GM19043 (cell line): ENCODE measurements at regions not wholly inside any gene's neighbourhood (a gene's known extent, or its start where the extent isn't known, plus 50 kb on each side); places are given as distances from the start of the nearest gene placed in this dataset.
A peak's percentile ranks its signal among the peaks of the same experiment; 100 is the strongest.

Experiments
- ATAC-seq: cut with Tn5 transposase; IDR thresholded peaks from one replicate; pipeline ENCODE4 v1.9.1; 2021; ENCODE audit warnings: low read depth; ENCODE audit not compliant: unreplicated experiment

DNA sequence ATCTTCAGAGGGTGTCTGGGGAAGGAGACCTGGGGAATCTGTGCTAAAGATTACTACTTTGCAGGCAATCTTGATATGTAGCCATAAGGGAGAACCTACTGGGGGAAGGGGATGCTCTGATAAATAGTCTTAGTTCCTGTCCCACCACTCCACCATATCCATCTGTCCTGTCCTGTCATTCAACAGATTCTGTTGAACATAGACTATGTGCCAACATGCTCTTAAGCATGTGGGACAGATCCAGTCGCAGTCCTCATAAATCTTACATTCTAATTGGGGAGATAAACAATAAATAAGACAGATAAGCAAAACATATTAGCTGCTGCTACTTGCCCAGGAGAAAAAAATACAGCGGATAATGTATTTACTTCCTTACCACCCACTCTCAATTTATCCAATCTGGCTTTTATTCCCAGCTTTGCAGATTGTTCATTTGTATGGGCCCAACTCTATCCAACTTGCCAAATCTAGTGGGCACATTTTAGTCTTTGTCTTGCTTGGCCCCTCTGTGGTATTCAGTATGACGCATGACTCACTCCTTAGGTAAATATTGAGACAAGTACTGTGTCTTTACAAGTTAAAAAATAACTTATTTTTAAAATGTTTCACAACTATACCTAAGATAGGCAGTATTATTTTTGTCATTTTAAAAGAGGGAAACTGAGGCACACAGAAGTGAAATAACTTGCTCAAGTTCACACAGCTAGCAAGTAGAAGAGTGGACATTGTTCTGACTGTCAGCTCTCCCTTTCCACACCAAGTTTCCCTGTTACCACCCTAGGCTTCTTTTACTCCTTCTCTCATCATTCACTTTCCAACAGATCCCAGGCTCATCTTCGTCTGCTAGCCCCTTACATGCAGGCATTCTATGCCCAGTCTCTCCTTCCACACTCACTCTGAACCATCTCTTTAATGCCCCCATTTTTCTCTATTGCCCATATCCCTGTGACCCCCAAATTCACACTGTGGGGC, 133.6 kb upstream of the SESN3 start:
- no peak for ATAC-seq

DNA sequence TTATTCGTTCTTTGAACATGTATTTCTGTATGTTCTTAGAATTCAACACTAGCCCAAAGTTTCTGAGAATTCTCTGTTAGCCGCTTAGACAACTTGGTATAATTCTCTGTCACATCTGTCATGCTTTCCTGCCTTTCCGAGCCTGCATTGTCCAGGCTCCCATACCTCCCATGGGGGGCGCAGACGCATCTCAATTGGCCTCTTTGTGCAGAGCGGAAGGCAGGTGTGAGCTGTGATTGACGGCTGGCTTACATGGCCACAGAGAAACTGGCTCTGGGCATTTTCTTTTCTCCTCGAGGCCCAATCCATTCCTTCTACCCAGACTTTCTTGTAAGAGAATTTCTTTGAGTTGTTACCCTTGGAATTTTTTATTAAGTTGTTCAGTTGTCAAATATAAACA, 132.7 kb upstream of the SESN3 start:
- ATAC-seq = no peak

DNA sequence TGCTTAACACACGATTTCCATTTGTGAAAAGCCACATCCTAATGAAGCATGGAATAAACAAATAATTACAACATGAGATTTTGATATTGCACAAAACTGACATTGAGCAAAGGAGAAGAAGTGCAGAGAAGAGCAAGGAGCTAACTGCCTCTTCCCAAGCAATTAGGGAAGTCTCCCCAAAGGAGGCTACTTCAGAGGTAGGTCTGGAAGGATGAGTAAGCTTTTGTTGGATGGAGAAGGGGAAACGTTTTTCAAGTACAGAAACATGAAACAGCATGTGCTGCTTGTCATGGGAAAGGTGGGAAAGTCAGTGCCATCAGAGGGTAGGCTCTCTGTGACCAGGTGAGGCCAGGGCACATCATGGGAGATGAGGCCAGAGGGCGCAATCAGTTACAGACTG, 132.2 kb upstream of the SESN3 start:
- no peak for ATAC-seq

DNA sequence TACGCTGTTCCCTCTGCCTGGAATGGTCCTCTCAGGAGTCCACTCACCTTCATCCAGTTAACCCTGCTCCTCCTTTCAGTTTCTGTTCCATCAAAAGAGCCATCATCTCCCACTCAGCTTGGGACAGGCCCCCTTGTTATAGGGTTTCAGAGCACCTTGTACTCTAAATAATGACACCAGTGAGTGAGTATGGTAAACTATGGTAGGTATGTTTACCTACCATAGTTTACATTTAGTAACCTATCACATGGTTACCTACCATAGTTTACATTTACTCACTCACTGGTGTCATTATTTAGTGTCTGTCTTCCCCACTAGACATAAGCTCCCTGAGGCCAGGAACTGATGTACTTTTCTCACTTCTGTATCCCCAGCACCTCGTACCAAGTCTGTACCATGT, 130.2 kb upstream of the SESN3 start:
- no peak for ATAC-seq

DNA sequence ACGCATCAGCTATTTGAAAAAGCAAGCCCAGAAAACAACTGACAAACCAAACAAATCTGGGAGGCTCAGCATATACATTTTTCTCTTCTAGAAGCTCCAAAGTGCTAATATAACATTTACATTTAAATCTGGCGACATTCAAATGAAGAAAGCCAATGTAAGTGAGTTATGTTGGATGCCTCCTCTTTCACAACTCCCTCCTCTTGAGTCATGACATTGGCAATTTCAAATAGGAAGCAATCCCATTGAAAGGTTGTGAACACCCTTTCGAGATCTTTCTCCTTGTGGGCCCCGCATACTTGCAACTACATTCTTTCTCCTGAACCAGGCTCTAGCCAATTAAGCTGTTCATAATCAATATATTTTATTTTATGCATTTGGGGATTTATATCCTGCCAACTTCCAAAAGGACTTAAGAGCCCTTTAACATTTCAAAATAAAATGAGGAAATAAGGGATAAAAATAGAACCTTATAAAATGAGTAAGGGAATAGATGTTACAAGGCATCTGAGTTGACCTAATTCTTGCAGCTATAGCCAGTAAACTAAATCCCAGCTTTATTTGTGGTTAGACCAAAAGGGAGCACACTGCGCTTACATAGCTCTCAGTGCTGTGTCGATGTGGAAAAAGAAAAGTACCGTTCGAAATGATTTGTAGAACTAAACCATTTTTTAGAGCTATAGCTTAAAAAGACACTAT, 129.5 kb upstream of the SESN3 start:
- ATAC-seq = no peak

DNA sequence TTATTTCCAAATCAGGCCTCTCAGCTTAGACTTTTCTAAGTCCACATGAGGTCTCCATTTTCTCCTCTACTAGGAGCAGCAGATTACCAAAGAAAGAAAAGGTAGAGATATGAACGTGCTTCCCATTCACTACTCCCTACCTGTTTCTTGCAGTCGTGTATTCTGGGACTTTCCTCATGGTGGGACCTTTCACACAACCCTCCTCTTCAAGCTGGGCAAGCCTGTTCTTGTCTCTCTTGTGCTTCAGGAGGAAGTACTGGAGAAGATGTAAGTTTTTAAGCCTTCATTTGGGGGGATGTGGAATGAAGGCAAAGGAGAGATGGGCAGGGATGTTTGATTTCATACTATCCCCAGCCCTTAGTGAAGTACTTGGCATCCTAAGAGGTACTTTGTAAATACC, 128.8 kb upstream of the SESN3 start:
- ATAC-seq = no peak

DNA sequence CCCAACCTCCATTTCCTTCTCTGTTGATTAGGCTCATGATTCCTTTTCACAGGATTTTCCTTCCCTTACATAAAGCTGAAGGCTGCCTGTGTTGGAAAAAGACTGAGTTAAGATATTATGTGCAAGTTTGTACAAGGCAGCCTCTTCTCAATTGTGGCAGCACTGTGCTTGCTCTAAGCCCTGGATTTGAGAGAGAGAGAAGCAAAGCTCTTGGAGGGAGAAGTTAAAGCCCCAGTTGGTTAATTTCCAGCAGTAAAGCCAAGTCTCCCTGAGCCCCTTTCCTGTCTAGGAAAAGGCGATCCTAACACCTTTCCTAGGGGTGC, 128.3 kb upstream of the SESN3 start:
- ATAC-seq = no peak

DNA sequence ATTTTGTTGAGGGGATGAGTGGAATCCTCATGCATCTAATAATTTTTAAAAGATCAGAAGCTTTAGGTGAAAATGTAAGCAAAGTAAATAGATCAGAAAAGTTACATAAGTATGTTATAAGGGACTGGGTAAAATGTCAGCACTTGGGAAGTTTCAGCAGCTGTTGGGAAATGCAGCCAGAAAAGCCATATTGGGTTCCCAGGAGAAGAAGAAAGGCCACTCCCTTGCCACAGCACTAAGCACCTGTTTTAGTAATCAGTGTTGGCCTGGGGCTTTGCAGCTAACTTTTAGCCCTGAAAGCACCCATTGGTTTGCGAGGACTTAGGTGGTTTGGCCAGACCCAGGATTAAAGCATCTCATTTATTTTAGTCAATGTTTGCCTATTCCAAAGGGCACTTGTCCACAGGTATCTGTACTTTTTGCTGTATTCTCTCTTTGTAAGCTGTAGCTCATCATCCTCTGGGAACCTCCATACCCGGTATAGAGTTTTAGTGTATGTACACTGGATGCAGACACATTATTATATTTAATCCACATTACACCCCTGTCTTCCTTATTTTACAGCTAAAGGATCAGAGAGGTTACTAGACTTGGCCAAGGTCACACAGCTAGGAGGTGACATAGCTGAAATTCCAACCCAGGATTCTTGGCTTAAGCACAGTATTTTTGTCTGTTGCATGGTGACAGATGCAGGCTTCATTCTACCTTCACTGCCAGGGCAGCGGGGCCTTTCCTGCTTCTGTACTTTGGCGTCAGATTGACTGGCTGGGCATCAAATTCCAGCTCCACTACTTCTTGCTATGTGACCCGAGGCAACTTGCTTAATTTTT, 127.7 kb upstream of the SESN3 start:
- no peak for ATAC-seq

DNA sequence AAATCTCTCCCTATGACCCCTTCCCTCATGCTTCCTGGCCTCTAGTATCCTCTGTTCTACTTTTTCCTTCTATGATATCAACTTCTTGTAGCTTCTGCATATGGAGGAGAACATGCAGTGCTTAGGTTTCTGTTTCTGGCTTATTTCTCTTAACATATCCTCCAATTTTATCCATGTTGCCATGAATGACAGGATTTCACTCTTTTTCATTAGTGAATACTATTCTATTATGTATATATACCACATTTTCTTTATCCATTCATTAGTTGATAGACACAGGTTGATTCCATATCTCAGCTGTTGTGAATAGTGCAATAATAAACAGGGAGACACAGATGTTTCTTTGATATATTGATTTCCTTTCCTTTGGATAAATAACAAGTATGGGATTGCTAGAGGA, 123.3 kb upstream of the SESN3 start:
- no peak for ATAC-seq

DNA sequence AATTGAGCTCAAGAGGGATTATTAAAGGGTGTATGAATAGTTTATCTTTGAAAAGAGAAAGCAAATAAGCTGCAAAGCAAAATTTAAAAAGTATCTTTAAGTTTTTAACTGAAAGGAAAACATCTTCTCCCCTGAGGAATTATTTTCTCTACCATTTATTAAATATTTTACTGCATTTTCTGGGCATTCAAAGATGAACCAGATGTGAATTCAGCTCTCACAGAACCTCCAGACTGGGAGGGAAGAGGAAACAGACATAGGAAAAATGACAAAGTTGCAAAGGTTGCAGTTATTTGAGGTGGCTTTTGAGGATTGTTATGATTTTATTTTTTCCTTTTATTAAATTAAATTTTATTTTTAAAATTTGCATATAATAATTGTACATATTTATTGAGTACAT, 122.7 kb upstream of the SESN3 start:
- ATAC-seq = no peak

DNA sequence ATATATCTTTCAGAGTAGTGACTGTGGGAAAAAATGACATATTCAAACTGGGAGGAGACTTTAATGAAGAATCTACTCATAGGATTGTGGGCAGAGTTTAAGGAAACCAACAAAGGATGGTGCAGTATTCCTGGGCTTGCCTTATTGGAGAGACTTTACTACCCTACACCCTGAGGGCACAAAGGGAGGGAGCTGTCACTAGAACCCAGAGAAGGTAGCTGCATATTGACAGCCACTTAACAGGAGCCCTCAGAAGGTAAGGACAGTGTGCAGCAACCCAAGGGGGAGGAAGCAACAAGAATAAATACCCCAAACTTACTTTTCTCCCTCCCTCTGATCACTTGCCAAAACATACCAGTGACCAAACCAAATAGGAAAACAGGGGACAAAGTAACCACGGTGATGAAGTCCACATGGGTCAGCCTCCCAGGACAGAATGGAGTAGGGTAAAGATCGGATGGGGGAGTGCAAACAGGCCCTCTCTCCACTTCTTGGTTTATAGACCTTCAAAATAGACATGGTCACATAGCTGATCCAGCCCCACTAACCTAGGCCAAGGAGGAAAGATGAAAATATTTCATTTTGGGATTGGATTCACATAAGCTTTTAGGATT, 121.8 kb upstream of the SESN3 start:
- no peak for ATAC-seq

DNA sequence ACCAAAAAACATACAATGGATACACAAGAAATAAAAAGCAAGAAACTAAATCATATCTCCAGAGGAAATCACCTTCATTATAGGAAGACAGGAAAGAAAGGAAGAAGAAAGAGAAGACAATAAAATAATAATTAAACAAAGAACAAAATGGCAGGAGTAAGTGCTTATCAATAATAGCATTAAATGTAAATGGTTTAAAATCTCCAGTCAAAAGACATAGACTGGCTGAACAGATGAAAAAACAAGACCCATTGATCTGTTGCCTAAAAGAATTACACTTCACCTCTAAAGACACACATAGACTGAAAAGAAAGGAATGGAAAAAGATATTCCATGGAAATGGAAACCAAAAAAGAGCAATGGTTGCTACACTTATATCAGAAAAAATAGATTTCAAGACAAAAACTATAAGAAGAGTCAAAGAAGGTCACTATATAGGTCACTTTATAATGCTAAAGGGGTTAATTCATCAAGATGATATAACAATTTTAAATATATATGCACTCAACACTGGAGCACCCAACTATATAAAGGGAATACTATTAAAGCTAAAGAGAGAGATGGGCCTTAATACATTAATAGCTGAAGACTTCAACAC, 118.4 kb upstream of the SESN3 start:
- ATAC-seq = no peak

DNA sequence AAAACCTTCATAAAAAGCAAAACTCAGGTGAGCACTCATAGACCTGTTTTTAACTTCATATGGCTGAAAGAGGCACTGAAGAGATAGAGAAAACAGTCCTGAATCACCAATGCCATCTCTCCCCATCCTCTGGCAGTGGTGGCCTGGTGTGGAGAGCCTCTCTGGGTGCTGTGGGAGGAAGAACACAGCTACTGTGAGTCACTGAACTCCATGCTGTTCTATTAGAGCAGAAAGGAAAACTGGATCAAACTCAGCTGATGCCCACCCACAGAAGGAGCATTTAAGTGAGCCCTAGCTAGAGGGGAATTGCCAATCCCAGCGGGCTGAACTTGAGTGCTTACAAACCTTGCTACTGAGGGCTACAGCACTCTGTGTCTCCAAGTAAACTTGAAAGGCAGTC, 115.3 kb upstream of the SESN3 start:
- ATAC-seq = no peak

DNA sequence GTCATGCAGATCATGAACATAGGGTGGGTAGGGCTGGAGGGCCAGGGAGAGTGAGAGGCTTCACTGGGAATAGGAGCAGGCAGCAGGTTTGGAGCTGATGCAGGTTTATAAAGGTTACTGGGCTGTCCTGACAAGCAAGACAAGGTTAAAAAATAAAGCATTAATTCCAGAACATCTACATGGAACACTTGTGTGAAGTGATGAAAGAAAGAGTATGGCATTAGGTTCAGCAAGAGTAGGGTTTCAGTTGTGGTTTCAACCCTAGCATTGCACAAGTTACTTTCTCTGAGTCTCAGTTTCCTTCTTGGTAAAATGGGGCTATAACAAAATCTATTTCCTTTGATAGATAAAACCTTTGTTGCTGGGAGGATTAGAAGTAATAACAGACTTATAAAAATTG, 114.6 kb upstream of the SESN3 start:
- peak; percentile 65 for ATAC-seq

DNA sequence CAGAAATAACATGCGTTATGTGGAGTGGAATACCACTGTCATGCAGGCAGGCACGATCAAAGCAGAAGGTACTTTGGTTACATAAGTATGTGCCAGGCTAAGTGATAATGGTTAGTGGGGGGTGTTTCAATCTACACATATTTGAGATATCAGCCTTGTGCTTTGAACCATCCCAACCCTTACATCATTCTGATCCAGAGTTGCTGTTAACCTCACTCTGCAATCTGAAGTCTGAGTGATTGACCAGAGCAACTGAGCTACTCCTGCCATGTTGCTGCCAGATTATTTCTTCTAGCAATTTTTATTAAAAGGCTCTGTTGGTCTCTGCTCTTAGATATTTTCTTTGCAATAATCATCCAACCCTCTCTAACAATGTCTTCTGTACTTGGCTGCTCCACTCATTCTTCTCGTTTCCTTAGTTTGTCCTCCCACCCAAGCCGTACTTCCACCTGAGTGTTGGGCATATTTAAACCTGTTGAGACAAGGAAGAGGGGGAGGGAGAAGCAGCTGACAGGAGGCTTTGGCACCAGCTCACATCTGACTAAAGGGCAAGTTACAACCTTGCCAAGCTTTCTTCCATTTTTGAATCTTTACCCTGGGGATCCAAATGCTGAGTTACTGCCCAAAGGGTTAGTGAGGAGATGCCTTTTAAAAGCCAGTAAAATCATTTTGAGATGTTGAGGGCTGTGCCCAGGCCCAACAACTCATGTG, 114.1 kb upstream of the SESN3 start:
- no peak for ATAC-seq

DNA sequence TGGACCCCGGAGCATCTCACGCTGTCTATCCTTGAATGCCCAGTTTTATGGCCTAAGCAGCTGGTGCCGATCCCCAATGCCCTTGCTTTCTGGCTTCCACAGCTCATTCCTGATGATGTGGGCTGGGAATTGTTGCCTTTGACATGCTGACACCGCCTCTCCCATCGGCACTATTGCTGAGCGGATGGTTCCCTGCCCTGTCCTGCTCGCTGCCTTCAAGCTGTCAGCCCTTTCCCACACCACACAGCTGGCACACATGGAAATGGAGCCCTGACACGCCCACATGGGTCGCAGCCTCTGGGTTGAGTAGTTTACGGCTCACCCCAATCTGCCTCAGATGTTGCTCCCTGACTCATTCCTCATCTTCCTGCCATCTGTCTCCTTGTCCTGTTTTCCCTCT, 110.2 kb upstream of the SESN3 start:
- no peak for ATAC-seq

DNA sequence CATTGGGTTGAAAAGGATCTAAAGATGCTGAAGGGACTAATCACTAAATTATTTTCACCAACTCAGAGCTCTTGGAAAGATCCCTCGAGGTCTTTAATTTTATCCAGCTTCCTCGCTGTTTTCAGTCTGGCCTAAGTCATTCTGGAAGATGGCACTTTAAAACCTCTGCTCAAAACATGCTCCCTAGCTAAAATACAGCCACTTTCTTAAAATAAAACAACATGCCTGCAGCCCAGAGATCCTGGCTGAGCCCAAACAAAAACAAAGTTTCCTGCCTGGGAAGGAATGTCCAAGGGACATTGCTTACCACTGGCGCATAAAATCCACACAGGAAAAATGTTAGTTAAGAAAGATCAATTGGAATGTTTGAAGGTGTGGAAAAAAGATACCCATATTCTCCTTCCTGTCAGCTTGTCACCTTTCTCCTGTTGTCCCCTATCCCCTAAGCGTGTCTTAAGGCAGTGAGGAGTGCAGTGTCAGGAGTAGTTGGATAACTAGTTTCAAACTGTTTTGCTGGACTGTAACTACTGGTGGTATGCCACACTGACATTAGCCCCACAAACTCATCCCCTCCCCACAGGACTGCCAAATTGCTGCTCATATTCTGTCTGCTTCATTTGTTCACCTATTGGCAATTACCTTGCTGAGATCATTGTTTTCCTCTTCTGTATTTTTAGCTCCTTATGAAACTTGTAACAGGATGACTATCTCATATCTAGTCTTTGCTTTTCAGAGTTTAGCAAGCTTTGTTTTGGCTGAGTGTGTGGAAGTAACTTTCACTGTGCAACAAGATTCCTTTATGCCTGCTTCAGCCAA, 108.3 kb upstream of the SESN3 start:
- no peak for ATAC-seq

DNA sequence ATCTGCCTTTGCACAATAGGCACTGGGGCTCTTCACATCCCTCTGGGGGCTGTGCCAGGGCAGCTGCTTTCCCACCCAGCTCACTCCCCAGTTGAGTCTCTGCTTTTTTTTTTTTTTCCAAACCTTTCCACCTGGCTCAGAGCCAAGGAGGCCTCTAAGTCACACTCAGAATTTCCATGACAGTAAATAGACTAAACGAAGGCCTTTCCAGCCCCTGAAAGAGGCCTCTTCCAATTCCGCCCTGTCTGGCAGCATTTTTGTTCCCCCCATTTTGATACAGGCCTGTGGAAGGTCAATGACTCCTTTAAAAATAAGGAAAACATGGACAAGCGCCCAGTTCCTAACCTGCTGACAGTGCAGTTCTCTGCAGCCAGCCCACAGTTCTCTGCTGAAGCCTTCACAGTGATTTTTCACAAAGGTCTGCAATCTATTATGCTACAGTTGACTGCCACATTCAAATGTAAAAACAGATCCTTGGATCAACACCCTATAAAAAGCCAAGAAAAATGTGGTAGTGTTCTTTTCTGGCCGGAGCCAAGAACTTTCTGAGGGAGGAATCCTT, 107.5 kb upstream of the SESN3 start:
- ATAC-seq = no peak

DNA sequence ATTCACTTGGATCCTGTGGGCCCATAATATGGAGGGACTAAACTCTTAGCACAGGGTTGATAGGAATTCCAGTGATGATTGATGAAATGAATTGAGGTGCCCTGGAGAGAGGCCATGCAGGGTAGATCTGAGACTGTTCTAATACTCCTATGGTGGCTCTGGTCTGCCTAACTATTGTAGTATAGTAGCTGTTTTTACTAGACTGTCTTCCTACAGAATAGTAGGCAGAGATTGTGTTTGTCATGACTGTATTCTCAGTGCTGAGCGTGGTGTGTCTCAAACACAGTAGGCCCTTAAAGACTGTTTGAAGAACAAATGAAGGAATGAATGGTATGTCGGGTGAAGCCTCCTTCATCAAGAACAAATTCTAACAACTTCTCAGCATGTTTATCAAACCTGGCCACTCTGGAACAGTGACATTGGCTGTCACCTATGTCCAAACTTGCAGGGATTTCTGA, 107.0 kb upstream of the SESN3 start:
- peak; percentile 8 for ATAC-seq
